Chondrocyte (in vitro differentiated cells): ENCODE measurements at regions not wholly inside any gene's neighbourhood (a gene's known extent, or its start where the extent isn't known, plus 50 kb on each side); places are given as distances from the start of the nearest gene placed in this dataset.

Source experiments
- DNase-seq: peaks from one replicate; pipeline ENCODE4 v3.0.0; 2021; ENCODE audit warnings: mixed read lengths, low spot score
- H3K27ac Mint-ChIP-seq: one replicate; pipeline ENCODE4 v1.8.0; 2021; ENCODE audit warnings: mild to moderate bottlenecking, moderate library complexity, mixed read lengths; ENCODE audit not compliant: unreplicated experiment
- H3K27me3 Mint-ChIP-seq: 2 replicates; pipeline ENCODE4 v1.8.0; 2021; ENCODE audit warnings: low read depth, mixed read lengths
- H3K36me3 Mint-ChIP-seq: 2 replicates; pipeline ENCODE4 v1.8.0; 2021; ENCODE audit warnings: low read depth, mixed read lengths
- H3K4me1 Mint-ChIP-seq: 2 replicates; pipeline ENCODE4 v1.8.0; 2021; ENCODE audit warnings: low read depth, mild to moderate bottlenecking, mixed read lengths
- H3K4me3 Mint-ChIP-seq: one replicate; pipeline ENCODE4 v1.8.0; 2021; ENCODE audit warnings: mild to moderate bottlenecking, moderate library complexity, mixed read lengths; ENCODE audit not compliant: unreplicated experiment
- H3K9me3 Mint-ChIP-seq: 2 replicates; pipeline ENCODE4 v1.8.0; 2021; ENCODE audit warnings: low read depth, mixed read lengths
- TF ChIP-seq, protein P1 (sequence below): fragments of 200-600 bp; sonication (generic); IDR thresholded peaks from 2 replicates; pipeline ENCODE4 v1.5.0; 2021; ENCODE audit warnings: antibody characterized with exemption, mild to moderate bottlenecking, moderate library complexity

DNA sequence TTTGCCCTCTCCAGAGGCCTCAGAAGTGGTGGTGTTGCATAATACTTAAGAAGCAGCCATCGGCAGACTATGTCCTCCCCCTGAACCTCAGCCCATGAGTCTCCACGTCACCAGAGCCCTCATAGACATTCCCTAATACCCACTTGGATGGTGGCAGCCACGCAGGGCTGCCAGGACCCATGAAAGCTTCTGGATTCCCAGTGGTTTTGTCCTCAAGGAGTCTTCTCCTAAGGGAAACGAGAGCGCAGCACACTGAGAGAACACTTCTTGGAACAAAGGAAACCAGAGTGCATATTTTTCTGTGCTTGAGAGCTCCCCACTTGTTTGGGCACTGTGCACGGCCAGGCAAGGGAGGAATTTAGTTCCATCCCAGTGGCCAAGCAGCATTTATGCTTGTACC, 204.1 kb upstream of the DMD start:
- TF ChIP-seq, protein P1, sequence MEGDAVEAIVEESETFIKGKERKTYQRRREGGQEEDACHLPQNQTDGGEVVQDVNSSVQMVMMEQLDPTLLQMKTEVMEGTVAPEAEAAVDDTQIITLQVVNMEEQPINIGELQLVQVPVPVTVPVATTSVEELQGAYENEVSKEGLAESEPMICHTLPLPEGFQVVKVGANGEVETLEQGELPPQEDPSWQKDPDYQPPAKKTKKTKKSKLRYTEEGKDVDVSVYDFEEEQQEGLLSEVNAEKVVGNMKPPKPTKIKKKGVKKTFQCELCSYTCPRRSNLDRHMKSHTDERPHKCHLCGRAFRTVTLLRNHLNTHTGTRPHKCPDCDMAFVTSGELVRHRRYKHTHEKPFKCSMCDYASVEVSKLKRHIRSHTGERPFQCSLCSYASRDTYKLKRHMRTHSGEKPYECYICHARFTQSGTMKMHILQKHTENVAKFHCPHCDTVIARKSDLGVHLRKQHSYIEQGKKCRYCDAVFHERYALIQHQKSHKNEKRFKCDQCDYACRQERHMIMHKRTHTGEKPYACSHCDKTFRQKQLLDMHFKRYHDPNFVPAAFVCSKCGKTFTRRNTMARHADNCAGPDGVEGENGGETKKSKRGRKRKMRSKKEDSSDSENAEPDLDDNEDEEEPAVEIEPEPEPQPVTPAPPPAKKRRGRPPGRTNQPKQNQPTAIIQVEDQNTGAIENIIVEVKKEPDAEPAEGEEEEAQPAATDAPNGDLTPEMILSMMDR: no peak
- no peak overlapping the region for H3K4me3 Mint-ChIP-seq
- no peak for DNase-seq
- no peaks in the 10 kb centered on the region for H3K27me3 Mint-ChIP-seq
- no peaks in the 10 kb centered on the region for H3K36me3 Mint-ChIP-seq
- H3K4me1 Mint-ChIP-seq: no peaks in the 10 kb centered on the region
- H3K9me3 Mint-ChIP-seq: peaks cover 39% of the 10 kb centered on the region
- no peak overlapping the region for H3K27ac Mint-ChIP-seq

DNA sequence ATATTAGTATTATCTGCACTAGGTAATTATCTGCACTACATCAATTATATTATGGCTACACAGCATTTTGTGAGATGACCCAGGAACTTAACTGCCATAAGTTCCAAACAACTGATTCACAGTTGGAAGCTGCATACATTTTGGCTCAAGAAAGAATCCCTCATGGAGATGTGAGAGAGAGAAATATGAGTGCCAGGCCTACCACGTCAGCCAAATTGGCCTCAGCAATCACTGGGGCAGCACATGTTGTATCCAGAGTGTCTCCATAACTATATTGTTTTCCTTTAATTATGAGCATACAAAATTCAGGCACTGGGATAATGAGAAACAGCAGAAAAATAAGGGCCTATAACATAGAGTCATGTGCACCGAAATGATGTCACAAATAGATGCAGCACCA, 174.2 kb upstream of the DMD start:
- Mint-ChIP-seq H3K27me3 (peaks cover 2% of the 10 kb centered on the region), H3K27ac (no peak overlapping the region), H3K36me3 (no peaks in the 10 kb centered on the region), H3K4me3 (no peak overlapping the region), H3K4me1 (no peaks in the 10 kb centered on the region), H3K9me3 (no peaks in the 10 kb centered on the region)
- DNase-seq: no peak
- TF ChIP-seq, protein P1: no peak

DNA sequence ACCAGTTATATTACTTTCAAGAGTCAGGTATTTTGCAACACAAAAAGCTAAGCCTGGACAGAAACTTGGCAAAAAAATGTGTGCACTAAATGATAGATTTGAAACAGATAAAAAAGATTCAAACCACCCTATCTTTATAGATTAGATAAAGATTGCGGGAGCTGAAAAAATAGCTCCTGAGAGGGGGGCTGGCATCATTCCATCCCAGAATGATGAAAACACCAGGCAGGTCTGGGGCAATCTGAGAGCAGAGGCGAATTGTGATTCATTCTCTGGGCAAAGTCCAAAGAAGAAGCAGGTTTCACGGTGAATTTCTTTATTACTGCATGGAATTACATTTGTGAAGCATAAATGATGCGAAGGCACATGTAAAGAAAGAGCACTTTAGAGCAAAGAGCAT, 168.5 kb upstream of the DMD start:
- Mint-ChIP-seq H3K4me3 (no peak overlapping the region), H3K27ac (no peak overlapping the region), H3K36me3 (no peaks in the 10 kb centered on the region), H3K4me1 (no peaks in the 10 kb centered on the region), H3K9me3 (no peaks in the 10 kb centered on the region), H3K27me3 (no peaks in the 10 kb centered on the region)
- DNase-seq: no peak
- TF ChIP-seq, protein P1: no peak

DNA sequence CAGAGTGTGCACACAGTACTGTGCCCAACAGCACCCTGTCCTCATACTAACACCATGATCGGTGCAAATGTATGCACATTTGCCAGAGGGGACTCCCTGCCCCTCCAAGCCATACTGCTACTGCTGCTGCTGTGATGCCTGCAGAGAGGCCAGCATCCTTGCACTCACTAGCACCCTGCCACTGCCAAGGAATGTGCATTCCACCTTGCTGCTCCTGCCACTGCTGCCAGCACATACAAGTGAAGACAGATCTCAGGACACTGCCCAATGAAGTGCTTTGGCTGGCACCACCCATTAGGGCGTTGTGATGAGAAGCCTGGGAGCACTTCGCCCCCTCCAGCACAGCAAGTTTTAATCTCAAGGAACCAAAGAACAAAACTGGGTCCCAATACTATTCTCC, 146.3 kb upstream of the DMD start:
- DNase-seq: no peak
- no peaks in the 10 kb centered on the region for H3K4me1 Mint-ChIP-seq
- TF ChIP-seq, protein P1: no peak
- no peaks in the 10 kb centered on the region for H3K36me3 Mint-ChIP-seq
- peaks cover 30% of the 10 kb centered on the region for H3K9me3 Mint-ChIP-seq
- no peak overlapping the region for H3K4me3 Mint-ChIP-seq
- H3K27ac Mint-ChIP-seq: no peak overlapping the region
- peaks cover 10% of the 10 kb centered on the region for H3K27me3 Mint-ChIP-seq

DNA sequence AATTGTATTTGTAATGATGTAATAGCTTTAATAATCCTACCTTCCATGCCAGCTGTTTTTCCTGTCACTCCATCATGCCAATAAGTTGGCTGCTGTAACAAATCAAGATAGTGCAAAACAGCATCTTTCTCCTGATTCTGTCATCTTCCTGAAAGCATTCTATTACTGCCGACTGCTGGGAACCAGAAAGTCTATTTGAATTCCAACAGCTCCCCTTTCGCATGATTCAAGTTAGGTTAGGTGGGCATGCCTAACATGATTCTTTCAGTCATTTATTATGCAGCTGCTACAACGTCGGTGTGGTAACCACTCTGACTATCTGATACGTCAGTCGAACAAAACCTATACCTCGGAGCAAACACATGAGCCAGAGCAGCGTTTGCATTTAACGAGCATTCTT, 127.9 kb upstream of the DMD start:
- no peak for DNase-seq

More for the DNA sequence above, 127.9 kb upstream of the DMD start:
- no peak overlapping the region for H3K27ac Mint-ChIP-seq
- TF ChIP-seq, protein P1: no peak
- H3K27me3 Mint-ChIP-seq: peaks cover 37% of the 10 kb centered on the region
- no peaks in the 10 kb centered on the region for H3K9me3 Mint-ChIP-seq
- no peaks in the 10 kb centered on the region for H3K36me3 Mint-ChIP-seq
- H3K4me3 Mint-ChIP-seq: no peak overlapping the region
- peaks cover 3% of the 10 kb centered on the region for H3K4me1 Mint-ChIP-seq
